ENCODE measurements at regions not wholly inside any gene's neighbourhood (a gene's known extent, or its start where the extent isn't known, plus 50 kb on each side); places are given as distances from the start of the nearest gene placed in this dataset.

GRCh38 chr13:104170980-104171555 lies 1104.9 kb upstream of the SLC10A2 start:
- TF ChIP-seq CTCF (conservative IDR thresholded peaks at IDR 0.05; ENCODE audit: low read depth, low read length): no peak
- no peak overlapping the region for H3K4me3 ChIP-seq (ENCODE audit: low read depth, low read length)
- DNase-seq (ENCODE audit: low read depth): no peak

DNA sequence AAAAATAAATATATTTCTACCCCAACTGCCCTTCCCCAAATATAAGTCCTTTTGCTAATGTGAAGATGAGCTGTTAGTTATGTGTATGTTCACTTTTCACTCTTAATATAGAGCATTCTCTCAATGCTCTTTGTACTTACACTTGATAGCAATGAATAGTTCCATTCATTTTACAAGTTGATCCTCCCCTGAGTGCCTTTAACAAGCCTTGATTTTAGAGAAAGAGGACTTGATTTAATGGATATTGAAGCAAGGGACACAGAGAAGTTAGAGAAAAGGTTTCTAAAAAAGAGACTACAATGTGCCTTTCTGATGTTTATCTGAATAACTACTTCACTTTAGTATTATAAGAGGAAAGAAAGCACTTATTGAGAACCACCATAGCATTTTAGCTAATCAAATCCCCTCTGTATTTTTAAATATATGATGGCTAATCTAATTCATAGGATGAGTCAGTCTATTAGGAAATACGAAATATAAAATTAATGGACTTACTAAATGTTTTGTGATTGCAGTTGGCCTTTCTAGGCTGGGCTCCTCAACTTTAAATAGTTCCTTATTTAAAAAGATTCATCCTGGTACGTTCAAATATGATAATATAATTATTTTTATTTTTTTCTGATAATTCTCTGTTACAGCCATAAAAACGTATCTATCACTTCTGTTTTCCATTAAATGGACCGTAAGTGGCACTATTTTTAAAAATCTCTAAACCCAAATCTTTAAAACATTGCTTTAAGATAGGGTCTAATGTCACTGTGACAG lies 1097.8 kb upstream of the SLC10A2 start:
- H3K4me3 ChIP-seq (ENCODE audit: low read depth, low read length): no peak overlapping the region
- TF ChIP-seq CTCF (conservative IDR thresholded peaks at IDR 0.05; ENCODE audit: low read depth, low read length): no peak
- DNase-seq (ENCODE audit: low read depth): no peak

DNA sequence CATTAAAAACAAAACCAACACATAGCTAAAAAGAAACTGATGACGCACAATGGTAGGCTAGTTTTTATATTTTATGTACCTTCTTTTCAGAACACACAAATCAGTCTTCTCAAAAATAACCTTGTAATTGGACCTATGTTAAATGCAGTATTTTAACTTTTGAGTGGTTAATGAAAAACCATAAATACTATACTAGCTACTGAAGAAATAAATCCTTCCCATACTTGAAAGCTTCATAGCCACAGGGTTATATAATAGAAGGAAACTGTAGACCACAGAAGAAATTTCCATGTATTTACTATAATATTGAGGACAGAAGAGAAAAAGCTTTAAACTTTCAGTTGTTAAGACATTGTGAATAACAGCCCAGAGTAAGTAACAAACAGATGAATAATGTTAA lies 1094.3 kb upstream of the SLC10A2 start:
- DNase-seq (ENCODE audit: low read depth): no peak
- no peak overlapping the region for H3K4me3 ChIP-seq (ENCODE audit: low read depth, low read length)
- no peak for TF ChIP-seq CTCF (conservative IDR thresholded peaks at IDR 0.05; ENCODE audit: low read depth, low read length)

DNA sequence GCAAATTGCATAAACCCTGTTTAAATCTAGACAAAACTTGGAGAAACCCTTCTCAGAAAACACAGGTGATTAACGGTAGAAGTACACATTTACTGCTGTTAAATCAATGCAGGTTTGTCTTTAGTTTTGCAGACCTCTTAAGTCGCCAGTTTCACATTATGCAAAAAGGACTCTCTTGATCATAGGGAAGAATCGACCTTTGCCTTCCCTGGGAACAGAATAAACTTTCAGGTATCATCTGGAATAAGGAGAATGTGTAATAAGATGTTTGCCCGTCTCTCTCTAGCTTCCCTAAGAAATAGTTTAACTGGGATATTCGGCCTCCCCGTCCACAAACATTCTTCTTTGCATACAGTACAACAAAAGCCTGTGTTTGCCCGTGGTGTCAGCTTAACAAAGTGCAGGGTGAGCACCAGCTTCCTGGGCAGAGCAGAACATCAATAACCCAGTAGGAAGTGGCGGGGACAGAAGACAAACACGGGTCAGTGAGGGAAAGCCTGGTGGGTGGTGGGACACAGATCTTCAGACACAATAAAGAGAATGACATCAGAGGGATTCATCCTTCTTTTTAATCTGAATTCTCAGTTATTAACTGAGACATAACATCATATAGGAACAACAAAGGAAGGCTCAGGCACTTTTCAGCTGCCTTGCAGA lies 1077.7 kb upstream of the SLC10A2 start:
- no peak for TF ChIP-seq CTCF (conservative IDR thresholded peaks at IDR 0.05; ENCODE audit: low read depth, low read length)
- H3K4me3 ChIP-seq (ENCODE audit: low read depth, low read length): no peak overlapping the region
- DNase-seq (ENCODE audit: low read depth): no peak

- no peak for TF ChIP-seq CTCF (conservative IDR thresholded peaks at IDR 0.05; ENCODE audit: low read depth, low read length)
- DNase-seq (ENCODE audit: low read depth): no peak
Observed at GRCh38 chr13:104140552-104140951, 1074.3 kb upstream of the SLC10A2 start.

DNA sequence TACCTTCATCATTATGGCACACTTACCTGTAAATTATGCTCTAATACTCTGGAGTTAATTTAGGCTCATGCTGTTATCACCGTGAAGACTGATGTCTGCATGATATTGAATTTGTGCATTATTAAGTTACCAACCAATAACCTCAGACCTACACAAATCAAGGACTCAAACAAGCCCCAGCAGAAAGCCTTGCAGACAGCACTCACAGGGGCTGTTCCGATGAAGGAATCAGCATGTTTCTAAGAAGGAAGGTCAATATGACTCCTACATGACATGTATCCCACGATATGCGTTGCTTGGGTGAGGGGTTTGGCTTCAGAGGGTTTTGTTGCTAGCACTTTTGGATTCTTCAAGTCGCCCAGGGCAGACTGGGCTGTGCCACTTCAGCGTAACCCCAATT lies 1071.2 kb upstream of the SLC10A2 start:
- TF ChIP-seq CTCF (conservative IDR thresholded peaks at IDR 0.05; ENCODE audit: low read depth, low read length): no peak
- DNase-seq (ENCODE audit: low read depth): no peak

More at GRCh38 chr13:104140552-104140951, 1074.3 kb upstream of the SLC10A2 start:
- H3K4me3 ChIP-seq (ENCODE audit: low read depth, low read length): no peak overlapping the region

More for the DNA sequence above, 1071.2 kb upstream of the SLC10A2 start:
- H3K4me3 ChIP-seq (ENCODE audit: low read depth, low read length): no peak overlapping the region
